ENCODE measurements at regions not wholly inside any gene's neighbourhood (a gene's known extent, or its start where the extent isn't known, plus 50 kb on each side); places are given as distances from the start of the nearest gene placed in this dataset.
A peak's percentile ranks its signal among the peaks of the same experiment; 100 is the strongest.

DNA sequence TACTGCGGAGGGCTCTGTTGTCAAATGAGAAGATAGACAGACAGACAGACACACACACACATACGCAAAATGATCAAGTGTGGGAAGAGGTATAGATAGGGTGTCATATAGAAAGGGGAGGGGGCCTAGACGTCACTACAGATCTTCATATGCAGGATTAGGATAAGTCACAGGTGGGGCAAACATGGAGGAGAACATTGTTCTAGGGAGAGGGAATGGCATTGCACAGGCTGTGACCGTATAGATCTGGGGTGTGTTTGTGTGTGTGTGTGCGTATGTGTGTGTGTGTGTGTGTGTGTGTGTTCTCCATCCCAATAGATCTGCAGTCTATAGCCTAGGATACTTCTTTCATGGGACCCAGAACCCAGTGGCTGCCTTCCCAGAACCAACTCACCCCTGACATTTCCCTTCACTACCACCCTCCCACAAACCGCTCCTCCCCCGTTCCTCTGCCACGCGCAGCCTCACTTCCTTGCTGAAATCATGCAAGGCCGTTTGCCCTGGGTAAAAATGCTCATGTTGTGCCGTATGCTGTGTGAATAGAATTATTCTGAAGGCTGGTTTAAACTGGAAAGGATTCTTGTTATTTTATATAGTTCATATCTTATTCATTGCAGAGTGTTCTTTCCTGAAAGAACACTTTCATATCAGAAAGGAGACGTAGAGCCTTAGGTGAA, 50.5 kb upstream of the CCL1 start:
- peak; percentile 64 for DNase-seq

DNA sequence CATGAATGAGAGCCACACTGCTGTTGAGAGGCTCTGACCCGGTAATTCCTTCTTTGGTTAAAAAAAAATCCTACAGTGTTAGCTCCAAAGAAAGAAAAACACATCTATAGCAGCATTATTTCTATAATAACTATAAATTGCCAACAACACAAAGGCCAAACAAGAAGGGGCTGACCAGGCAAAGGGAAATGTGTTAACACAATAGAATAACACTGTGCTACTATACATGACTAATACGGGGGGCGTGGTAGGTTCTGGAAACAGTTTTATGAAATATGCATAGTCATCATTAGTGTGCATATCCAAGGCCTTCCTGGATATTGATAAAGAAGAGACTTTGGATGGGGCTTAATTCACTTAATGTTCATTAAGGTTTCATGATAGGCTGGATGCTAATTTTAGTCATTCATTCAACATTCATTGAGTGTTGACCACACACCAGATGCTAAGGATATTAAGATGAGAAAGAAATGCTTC, 50.0 kb upstream of the CCL1 start:
- DNase-seq = peak; percentile 86
